NB4 (cell line): ENCODE measurements at regions not wholly inside any gene's neighbourhood (a gene's known extent, or its start where the extent isn't known, plus 50 kb on each side); places are given as distances from the start of the nearest gene placed in this dataset.

Source experiments
- MYC ChIP-seq: IDR thresholded peaks from 2 replicates; pipeline ENCODE4 v1.6.1; 2011; ENCODE audit warnings: low read depth, low read length
- POLR2A ChIP-seq: IDR thresholded peaks from 2 replicates; pipeline ENCODE4 v1.6.1; 2011; ENCODE audit warnings: mild to moderate bottlenecking; ENCODE audit not compliant: insufficient read length; ENCODE audit errors: extremely low read depth

DNA sequence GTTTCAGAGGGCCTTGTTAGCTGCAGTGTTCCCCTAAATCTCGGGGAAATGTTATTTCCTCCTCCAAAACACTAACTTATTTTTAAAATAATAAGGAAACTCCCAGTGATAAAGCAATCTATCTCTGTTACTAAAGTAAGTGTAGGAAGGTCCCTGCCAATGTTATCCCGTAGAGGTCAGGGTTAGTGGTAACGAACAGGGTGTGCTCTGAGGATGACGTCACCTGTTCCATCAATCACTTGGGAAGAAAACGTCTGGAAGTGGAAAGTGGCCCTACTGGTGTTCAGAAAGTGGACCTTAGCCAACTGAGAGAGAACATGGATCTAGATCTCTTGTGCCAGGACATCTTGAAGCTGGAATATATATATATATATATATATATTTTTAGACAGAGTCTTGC lies 249.5 kb downstream of the BCOR start:
- TF ChIP-seq POLR2A (no peak), MYC (no peak)
